OCI-LY1 (cell line): ENCODE measurements at regions not wholly inside any gene's neighbourhood (a gene's known extent, or its start where the extent isn't known, plus 50 kb on each side); places are given as distances from the start of the nearest gene placed in this dataset.

Source experiments
- EZH2 ChIP-seq: fragments of 200-600 bp; sonication (generic), shearing (Covaris generic); IDR thresholded peaks from 2 replicates; pipeline ENCODE4 v1.8.0; 2017; ENCODE audit warnings: borderline replicate concordance, mixed run types, mild to moderate bottlenecking, antibody characterized with exemption, low read length, moderate library complexity, mixed read lengths
- TF ChIP-seq, protein P1 (sequence below): fragments of 200-600 bp; sonication (generic), shearing (Covaris generic); IDR thresholded peaks from 2 replicates; pipeline ENCODE4 v1.5.1; 2017; ENCODE audit warnings: mild to moderate bottlenecking, antibody characterized with exemption, low read length, moderate library complexity, mixed read lengths

DNA sequence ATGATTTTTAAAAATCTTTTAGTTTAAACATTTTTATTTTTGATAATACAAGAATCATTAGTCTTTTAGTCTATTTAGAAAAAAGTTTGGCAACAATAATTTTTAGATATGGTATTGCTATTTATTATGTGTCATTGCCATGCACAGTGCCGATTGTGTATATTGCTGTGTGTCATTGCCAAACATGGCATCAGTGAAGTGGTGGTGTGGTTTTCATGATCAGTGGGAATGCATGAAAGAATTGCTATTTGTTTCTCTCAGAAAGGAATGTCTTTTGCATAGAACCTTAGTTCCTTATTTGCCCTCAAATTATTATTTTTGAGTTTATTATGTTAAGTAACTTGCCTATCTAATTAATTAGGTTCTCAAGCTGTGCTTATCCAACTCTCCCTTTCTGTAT, 397.5 kb upstream of the PDE3A start:
- TF ChIP-seq, protein P1, sequence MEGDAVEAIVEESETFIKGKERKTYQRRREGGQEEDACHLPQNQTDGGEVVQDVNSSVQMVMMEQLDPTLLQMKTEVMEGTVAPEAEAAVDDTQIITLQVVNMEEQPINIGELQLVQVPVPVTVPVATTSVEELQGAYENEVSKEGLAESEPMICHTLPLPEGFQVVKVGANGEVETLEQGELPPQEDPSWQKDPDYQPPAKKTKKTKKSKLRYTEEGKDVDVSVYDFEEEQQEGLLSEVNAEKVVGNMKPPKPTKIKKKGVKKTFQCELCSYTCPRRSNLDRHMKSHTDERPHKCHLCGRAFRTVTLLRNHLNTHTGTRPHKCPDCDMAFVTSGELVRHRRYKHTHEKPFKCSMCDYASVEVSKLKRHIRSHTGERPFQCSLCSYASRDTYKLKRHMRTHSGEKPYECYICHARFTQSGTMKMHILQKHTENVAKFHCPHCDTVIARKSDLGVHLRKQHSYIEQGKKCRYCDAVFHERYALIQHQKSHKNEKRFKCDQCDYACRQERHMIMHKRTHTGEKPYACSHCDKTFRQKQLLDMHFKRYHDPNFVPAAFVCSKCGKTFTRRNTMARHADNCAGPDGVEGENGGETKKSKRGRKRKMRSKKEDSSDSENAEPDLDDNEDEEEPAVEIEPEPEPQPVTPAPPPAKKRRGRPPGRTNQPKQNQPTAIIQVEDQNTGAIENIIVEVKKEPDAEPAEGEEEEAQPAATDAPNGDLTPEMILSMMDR, result no peak
- TF ChIP-seq EZH2, result no peak
